ENCODE measurements at regions not wholly inside any gene's neighbourhood (a gene's known extent, or its start where the extent isn't known, plus 50 kb on each side); places are given as distances from the start of the nearest gene placed in this dataset.

GRCh38 chr20:11604339-11604738 is 313.4 kb upstream of the BTBD3 start:
- no peak overlapping the region for H3K4me3 ChIP-seq (replicated peaks in 1 of 2; ENCODE audit: low read depth in 1 of 2, low read length in 2 of 2)
- no TSS peak for BruUV-seq (replicated peaks)
- no peaks in the 10 kb centered on the region for H3K9me3 ChIP-seq (ENCODE audit: control insufficient read depth in 1 of 2, insufficient read depth in 1 of 2, low read depth in 1 of 2, low read length in 2 of 2)
- no peak overlapping the region for H3K9ac ChIP-seq (ENCODE audit: low read length)
- intact Hi-C loops (cut with micrococcal nuclease) = no loop called here
- H3K36me3 ChIP-seq (ENCODE audit: control insufficient read depth in 1 of 2, insufficient read depth in 2 of 2, low read length in 2 of 2) = no peaks in the 10 kb centered on the region
- no peaks in the 10 kb centered on the region for H4K20me1 ChIP-seq (ENCODE audit: insufficient read depth)
- ChIA-PET RAD21 (ENCODE audit: low non-redundant PET in 1 of 2, low total read pairs in 2 of 2, uncharacterized antibody in 2 of 2, unreplicated experiment in 2 of 2) (no interaction called here), POLR2A (no interaction called here), CTCF (no interaction called here)
- DNase-seq (ENCODE audit: low read depth, low spot score) = no peak
- H3K27me3 ChIP-seq (ENCODE audit: insufficient read depth, low read length) = no peaks in the 10 kb centered on the region
- no peak for ATAC-seq
- H2AFZ ChIP-seq (ENCODE audit: low read depth, low read length, poor library complexity, severe bottlenecking) = no peak overlapping the region
- H3K79me2 ChIP-seq (ENCODE audit: insufficient read depth, low read length) = no peaks in the 10 kb centered on the region
- no peaks in the 10 kb centered on the region for H3K4me1 ChIP-seq (ENCODE audit: control insufficient read depth in 1 of 2, insufficient read depth in 2 of 2, low read length in 2 of 2)
- no peak overlapping the region for H3K27ac ChIP-seq (ENCODE audit: low read depth, low read length)
- no peaks in the 10 kb centered on the region for H3K9me2 ChIP-seq (ENCODE audit: insufficient read depth)
- TF ChIP-seq ZFX (IDR thresholded peaks at IDR 0.05) = no peak
- no peak for TF ChIP-seq ZBTB33 (IDR thresholded peaks at IDR 0.05; ENCODE audit: extremely low read depth, insufficient replicate concordance, low read length)
- TF ChIP-seq EZH2phosphoT487 (IDR thresholded peaks at IDR 0.05; ENCODE audit: borderline replicate concordance) = no peak
- no peak overlapping the region for H3K4me2 ChIP-seq (ENCODE audit: low read length)

GRCh38 chr20:11607047-11607446 is 310.6 kb upstream of the BTBD3 start:
- no peaks in the 10 kb centered on the region for H3K9me3 ChIP-seq (ENCODE audit: control insufficient read depth in 1 of 2, insufficient read depth in 1 of 2, low read depth in 1 of 2, low read length in 2 of 2)
- ATAC-seq (no peak), DNase-seq (ENCODE audit: low read depth, low spot score) (no peak)
- no peaks in the 10 kb centered on the region for H3K9me2 ChIP-seq (ENCODE audit: insufficient read depth)
- BruUV-seq (replicated peaks) = no TSS peak
- H3K4me3 ChIP-seq (replicated peaks in 1 of 2; ENCODE audit: low read depth in 1 of 2, low read length in 2 of 2) = no peak overlapping the region
- POLR2A ChIA-PET = no interaction called here
- CTCF ChIA-PET = no interaction called here
- intact Hi-C loops (cut with micrococcal nuclease) = no loop called here
- no peak overlapping the region for H3K9ac ChIP-seq (ENCODE audit: low read length)
- H3K27ac ChIP-seq (ENCODE audit: low read depth, low read length) = no peak overlapping the region
- H3K27me3 ChIP-seq (ENCODE audit: insufficient read depth, low read length) = no peaks in the 10 kb centered on the region
- no peak overlapping the region for H3K4me2 ChIP-seq (ENCODE audit: low read length)
- no peaks in the 10 kb centered on the region for H3K4me1 ChIP-seq (ENCODE audit: control insufficient read depth in 1 of 2, insufficient read depth in 2 of 2, low read length in 2 of 2)
- RAD21 ChIA-PET (ENCODE audit: low non-redundant PET in 1 of 2, low total read pairs in 2 of 2, uncharacterized antibody in 2 of 2, unreplicated experiment in 2 of 2) = no interaction called here
- no peaks in the 10 kb centered on the region for H4K20me1 ChIP-seq (ENCODE audit: insufficient read depth)
- no peaks in the 10 kb centered on the region for H3K36me3 ChIP-seq (ENCODE audit: control insufficient read depth in 1 of 2, insufficient read depth in 2 of 2, low read length in 2 of 2)
- no peak for TF ChIP-seq ATF3 (IDR thresholded peaks at IDR 0.05)
- TF ChIP-seq ZFX (IDR thresholded peaks at IDR 0.05) = no peak
- TF ChIP-seq, protein P1, sequence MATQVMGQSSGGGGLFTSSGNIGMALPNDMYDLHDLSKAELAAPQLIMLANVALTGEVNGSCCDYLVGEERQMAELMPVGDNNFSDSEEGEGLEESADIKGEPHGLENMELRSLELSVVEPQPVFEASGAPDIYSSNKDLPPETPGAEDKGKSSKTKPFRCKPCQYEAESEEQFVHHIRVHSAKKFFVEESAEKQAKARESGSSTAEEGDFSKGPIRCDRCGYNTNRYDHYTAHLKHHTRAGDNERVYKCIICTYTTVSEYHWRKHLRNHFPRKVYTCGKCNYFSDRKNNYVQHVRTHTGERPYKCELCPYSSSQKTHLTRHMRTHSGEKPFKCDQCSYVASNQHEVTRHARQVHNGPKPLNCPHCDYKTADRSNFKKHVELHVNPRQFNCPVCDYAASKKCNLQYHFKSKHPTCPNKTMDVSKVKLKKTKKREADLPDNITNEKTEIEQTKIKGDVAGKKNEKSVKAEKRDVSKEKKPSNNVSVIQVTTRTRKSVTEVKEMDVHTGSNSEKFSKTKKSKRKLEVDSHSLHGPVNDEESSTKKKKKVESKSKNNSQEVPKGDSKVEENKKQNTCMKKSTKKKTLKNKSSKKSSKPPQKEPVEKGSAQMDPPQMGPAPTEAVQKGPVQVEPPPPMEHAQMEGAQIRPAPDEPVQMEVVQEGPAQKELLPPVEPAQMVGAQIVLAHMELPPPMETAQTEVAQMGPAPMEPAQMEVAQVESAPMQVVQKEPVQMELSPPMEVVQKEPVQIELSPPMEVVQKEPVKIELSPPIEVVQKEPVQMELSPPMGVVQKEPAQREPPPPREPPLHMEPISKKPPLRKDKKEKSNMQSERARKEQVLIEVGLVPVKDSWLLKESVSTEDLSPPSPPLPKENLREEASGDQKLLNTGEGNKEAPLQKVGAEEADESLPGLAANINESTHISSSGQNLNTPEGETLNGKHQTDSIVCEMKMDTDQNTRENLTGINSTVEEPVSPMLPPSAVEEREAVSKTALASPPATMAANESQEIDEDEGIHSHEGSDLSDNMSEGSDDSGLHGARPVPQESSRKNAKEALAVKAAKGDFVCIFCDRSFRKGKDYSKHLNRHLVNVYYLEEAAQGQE (IDR thresholded peaks at IDR 0.05; ENCODE audit: low read depth) = no peak
- no peak for TF ChIP-seq FOSL1 (IDR thresholded peaks at IDR 0.05; ENCODE audit: low read depth)
- TF ChIP-seq SRF (IDR thresholded peaks at IDR 0.05; ENCODE audit: low read depth) = no peak
- TF ChIP-seq EZH2 (IDR thresholded peaks at IDR 0.05) = no peak
- no peak for TF ChIP-seq CEBPB (IDR thresholded peaks at IDR 0.05; ENCODE audit: low read depth)
- no peak for TF ChIP-seq ZBTB33 (IDR thresholded peaks at IDR 0.05; ENCODE audit: extremely low read depth, insufficient replicate concordance, low read length)
- no peak for TF ChIP-seq SP1 (IDR thresholded peaks at IDR 0.05; ENCODE audit: low read depth)
- TF ChIP-seq ELF1 (IDR thresholded peaks at IDR 0.05; ENCODE audit: borderline replicate concordance, low read depth) = no peak
- TF ChIP-seq JUND (IDR thresholded peaks at IDR 0.05) = no peak
- TF ChIP-seq POLR2A (IDR thresholded peaks at IDR 0.05; ENCODE audit: borderline replicate concordance, extremely low read depth, insufficient read depth, insufficient read length) = no peak
- no peak overlapping the region for H2AFZ ChIP-seq (ENCODE audit: low read depth, low read length, poor library complexity, severe bottlenecking)
- no peaks in the 10 kb centered on the region for H3K79me2 ChIP-seq (ENCODE audit: insufficient read depth, low read length)
